HL-60 (cell line): ENCODE measurements at regions not wholly inside any gene's neighbourhood (a gene's known extent, or its start where the extent isn't known, plus 50 kb on each side); places are given as distances from the start of the nearest gene placed in this dataset.

Source experiments
- CTCF ChIP-seq: IDR thresholded peaks from one replicate; pipeline ENCODE4 v1.5.1; 2011; ENCODE audit warnings: low read length, control low read depth, inconsistent platforms; ENCODE audit not compliant: insufficient read depth
- GABPA ChIP-seq: IDR thresholded peaks from 2 replicates; pipeline ENCODE4 v1.6.1; 2012; ENCODE audit warnings: low read depth
- POLR2AphosphoS5 ChIP-seq: IDR thresholded peaks from 2 replicates; pipeline ENCODE4 v1.6.1; 2012; ENCODE audit warnings: low read depth
- SPI1 ChIP-seq: IDR thresholded peaks from 2 replicates; pipeline ENCODE4 v1.6.1; 2012; ENCODE audit warnings: low read depth, mild to moderate bottlenecking, borderline replicate concordance
- TF ChIP-seq, protein P1 (sequence below): IDR thresholded peaks from 2 replicates; pipeline ENCODE4 v1.6.1; 2012; ENCODE audit warnings: low read depth; ENCODE audit not compliant: insufficient replicate concordance

DNA sequence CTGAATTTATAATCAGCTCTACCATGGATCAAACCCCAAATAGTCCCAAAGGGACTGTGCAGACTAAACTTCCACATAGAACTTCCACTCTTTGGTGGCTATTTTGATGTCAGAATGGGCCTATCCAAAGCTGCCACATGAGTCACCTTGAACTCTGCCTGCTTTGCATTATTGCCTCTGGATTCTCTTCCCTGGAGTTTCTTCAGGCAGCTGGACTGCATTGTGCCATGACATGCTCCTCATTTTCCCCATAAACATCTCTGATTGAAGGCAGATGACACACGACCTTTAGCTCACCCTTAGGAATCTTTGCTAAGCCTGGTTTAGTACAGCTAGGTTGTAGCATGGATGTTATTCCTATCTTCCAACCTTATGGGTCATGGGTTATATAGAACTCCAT, 251.7 kb downstream of the FZD1 start:
- TF ChIP-seq CTCF (no peak), SPI1 (no peak), POLR2AphosphoS5 (no peak), GABPA (no peak)
- TF ChIP-seq, protein P1, sequence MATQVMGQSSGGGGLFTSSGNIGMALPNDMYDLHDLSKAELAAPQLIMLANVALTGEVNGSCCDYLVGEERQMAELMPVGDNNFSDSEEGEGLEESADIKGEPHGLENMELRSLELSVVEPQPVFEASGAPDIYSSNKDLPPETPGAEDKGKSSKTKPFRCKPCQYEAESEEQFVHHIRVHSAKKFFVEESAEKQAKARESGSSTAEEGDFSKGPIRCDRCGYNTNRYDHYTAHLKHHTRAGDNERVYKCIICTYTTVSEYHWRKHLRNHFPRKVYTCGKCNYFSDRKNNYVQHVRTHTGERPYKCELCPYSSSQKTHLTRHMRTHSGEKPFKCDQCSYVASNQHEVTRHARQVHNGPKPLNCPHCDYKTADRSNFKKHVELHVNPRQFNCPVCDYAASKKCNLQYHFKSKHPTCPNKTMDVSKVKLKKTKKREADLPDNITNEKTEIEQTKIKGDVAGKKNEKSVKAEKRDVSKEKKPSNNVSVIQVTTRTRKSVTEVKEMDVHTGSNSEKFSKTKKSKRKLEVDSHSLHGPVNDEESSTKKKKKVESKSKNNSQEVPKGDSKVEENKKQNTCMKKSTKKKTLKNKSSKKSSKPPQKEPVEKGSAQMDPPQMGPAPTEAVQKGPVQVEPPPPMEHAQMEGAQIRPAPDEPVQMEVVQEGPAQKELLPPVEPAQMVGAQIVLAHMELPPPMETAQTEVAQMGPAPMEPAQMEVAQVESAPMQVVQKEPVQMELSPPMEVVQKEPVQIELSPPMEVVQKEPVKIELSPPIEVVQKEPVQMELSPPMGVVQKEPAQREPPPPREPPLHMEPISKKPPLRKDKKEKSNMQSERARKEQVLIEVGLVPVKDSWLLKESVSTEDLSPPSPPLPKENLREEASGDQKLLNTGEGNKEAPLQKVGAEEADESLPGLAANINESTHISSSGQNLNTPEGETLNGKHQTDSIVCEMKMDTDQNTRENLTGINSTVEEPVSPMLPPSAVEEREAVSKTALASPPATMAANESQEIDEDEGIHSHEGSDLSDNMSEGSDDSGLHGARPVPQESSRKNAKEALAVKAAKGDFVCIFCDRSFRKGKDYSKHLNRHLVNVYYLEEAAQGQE = no peak
